Caco-2 (cell line): ENCODE measurements at regions not wholly inside any gene's neighbourhood (a gene's known extent, or its start where the extent isn't known, plus 50 kb on each side); places are given as distances from the start of the nearest gene placed in this dataset.

Experiments used
- BruUV-seq: library from RNA; stranded (reverse); fragments of 400-500 nt; replicated peaks from 2 replicates; lab custom pipeline; 2021; lab: Mats Ljungman, UMichigan
- CTCF ChIA-PET: fragments of 300-600 bp; sonication (Branson Sonifier 250); formaldehyde crosslinking; loops from one replicate; lab custom pipeline; 2022; ENCODE audit warnings: antibody characterized with exemption; lab: Charles Lee
- POLR2A ChIA-PET: fragments of 300-600 bp; sonication (Branson Sonifier 250); formaldehyde crosslinking; loops from one replicate; lab custom pipeline; 2022; ENCODE audit warnings: antibody characterized with exemption; lab: Charles Lee
- DNase-seq, 2 experiments: peaks; one replicate each; pipeline versions ENCODE4 v3.0.0 to v3.0.0-alpha.2; 2020 to 2022
- H3K27me3 ChIP-seq: replicated peaks from 2 replicates; pipeline ENCODE4 v1.6.0; 2011; ENCODE audit warnings: low read length; ENCODE audit not compliant: control insufficient read depth, insufficient read depth
- H3K36me3 ChIP-seq: 2 replicates; pipeline ENCODE4 v1.5.1; 2011; ENCODE audit warnings: low read length; ENCODE audit not compliant: control insufficient read depth, insufficient read depth
- H3K4me1 ChIP-seq: fragments of 250-450 bp; sonication (Bioruptor Pico); 2 replicates; pipeline ENCODE4 v1.5.1; 2020; ENCODE audit warnings: mild to moderate bottlenecking
- H3K4me3 ChIP-seq: 2 replicates; pipeline ENCODE4 v1.5.1; 2011; ENCODE audit warnings: low read depth, mild to moderate bottlenecking, control low read depth, low read length
- H3K9me3 ChIP-seq: fragments of 250-450 bp; sonication (Bioruptor Pico); 2 replicates; pipeline ENCODE4 v1.5.1; 2020; ENCODE audit warnings: mild to moderate bottlenecking, moderate library complexity
- H3K27ac Mint-ChIP-seq: one replicate; pipeline ENCODE4 v1.8.0; 2022; ENCODE audit warnings: mixed read lengths; ENCODE audit not compliant: unreplicated experiment
- H3K27me3 Mint-ChIP-seq: one replicate; pipeline ENCODE4 v1.8.0; 2022; ENCODE audit warnings: mixed read lengths; ENCODE audit not compliant: insufficient read depth, unreplicated experiment
- H3K36me3 Mint-ChIP-seq: one replicate; pipeline ENCODE4 v1.8.0; 2022; ENCODE audit warnings: mild to moderate bottlenecking, mixed read lengths; ENCODE audit not compliant: insufficient read depth, unreplicated experiment
- H3K4me1 Mint-ChIP-seq: one replicate; pipeline ENCODE4 v1.8.0; 2022; ENCODE audit warnings: low read depth, mixed read lengths; ENCODE audit not compliant: unreplicated experiment
- H3K4me3 Mint-ChIP-seq: one replicate; pipeline ENCODE4 v1.8.0; 2022; ENCODE audit warnings: mild to moderate bottlenecking, moderate library complexity, mixed read lengths; ENCODE audit not compliant: unreplicated experiment
- H3K9me3 Mint-ChIP-seq: one replicate; pipeline ENCODE4 v1.8.0; 2022; ENCODE audit warnings: mixed read lengths; ENCODE audit not compliant: unreplicated experiment
- CTCF ChIP-seq, 2 experiments: fragments of 200-600 bp in 1 of 2; IDR thresholded peaks; 1 replicate in 1 of 2; 2 replicates in 1 of 2; pipeline versions ENCODE4 v1.5.1 to v1.8.0; 2011 to 2022; ENCODE audit warnings: antibody characterized with exemption in 1 of 2, control low read depth in 1 of 2, inconsistent platforms in 1 of 2, low read depth in 1 of 2, low read length in 1 of 2, mild to moderate bottlenecking in 1 of 2, moderate library complexity in 1 of 2; ENCODE audit not compliant: insufficient read depth in 1 of 2, severe bottlenecking in 1 of 2, unreplicated experiment in 1 of 2
- intact Hi-C: fragments of 100-400 bp; cut with micrococcal nuclease; formaldehyde crosslinking; loops from one replicate; pipeline ENCODE4 v1.10.0; 2022; ENCODE audit not compliant: unreplicated experiment

DNA sequence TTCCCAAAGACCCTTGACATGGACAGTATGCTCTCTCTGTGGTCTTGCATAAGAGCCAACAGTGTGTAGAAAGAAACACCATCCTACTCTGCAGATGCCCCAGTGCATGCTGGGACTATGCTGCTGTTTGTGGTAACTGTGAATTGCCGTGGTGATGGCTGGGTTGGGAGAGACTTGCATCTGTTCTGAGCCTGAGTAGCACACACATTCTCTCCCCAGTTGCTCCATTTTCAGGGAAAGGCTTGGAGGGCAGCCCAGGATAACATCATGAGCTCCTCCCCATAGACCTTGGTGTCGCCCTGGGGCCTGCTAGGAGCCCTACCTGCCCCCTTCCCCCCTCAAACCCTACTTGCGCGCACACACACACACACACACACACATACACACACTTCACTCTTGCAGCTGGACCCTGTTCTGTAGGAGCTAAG is 120.9 kb upstream of the IPO9 start:
- H3K9me3 Mint-ChIP-seq = no peaks in the 10 kb centered on the region
- CTCF ChIA-PET = interaction anchor here (0.5 to 8.1 kb wide), 3 partner anchors 75 to 355 kb away, joined by 3 to 178 read pairs (median 17); no protein-coding TSS in a partner anchor
- intact Hi-C loops = no loop called here
- H3K27ac Mint-ChIP-seq = no peak overlapping the region
- H3K9me3 ChIP-seq = no peaks in the 10 kb centered on the region
- no peaks in the 10 kb centered on the region for H3K27me3 ChIP-seq
- H3K4me1 Mint-ChIP-seq = no peaks in the 10 kb centered on the region
- H3K4me3 Mint-ChIP-seq = no peak overlapping the region
- H3K36me3 ChIP-seq = no peaks in the 10 kb centered on the region
- no TSS peak for BruUV-seq
- DNase-seq = no peak
- POLR2A ChIA-PET = no interaction called here
- H3K27me3 Mint-ChIP-seq = no peaks in the 10 kb centered on the region
- 0 out of 2 replicates have a peak, but pooled peaks cover 2% of the 10 kb centered on the region for H3K4me1 ChIP-seq
- H3K4me3 ChIP-seq = no peak overlapping the region
- no peaks in the 10 kb centered on the region for H3K36me3 Mint-ChIP-seq
- TF ChIP-seq CTCF (IDR thresholded peaks at IDR 0.05; ENCODE audit: insufficient read depth in 1 of 2, low read depth in 1 of 2, low read length in 1 of 2, severe bottlenecking in 1 of 2, unreplicated experiment in 1 of 2) = no peak

DNA sequence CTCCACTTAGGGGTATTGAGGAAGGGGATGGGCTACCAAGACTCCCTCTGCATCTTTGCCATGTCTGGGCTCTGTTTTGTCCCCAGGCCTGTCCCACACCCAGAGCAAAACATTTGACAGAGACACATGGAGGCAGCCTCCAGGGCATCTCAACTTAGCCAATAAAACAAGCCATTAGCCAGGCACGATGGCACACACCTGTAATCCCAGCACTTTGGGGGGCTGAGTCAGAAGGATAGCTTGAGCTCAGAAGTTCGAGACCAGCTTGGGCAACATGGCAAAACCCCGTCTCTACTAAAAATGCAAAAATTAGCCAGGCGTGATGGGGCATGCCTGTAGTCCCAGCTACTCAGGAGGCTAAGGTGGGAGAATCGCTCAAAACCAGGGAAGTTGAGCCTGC is 120.3 kb upstream of the IPO9 start:
- H3K4me3 ChIP-seq = no peak overlapping the region
- Mint-ChIP-seq H3K36me3 (no peaks in the 10 kb centered on the region), H3K27me3 (no peaks in the 10 kb centered on the region), H3K9me3 (no peaks in the 10 kb centered on the region), H3K4me3 (no peak overlapping the region), H3K27ac (no peak overlapping the region), H3K4me1 (no peaks in the 10 kb centered on the region)
- no peaks in the 10 kb centered on the region for H3K36me3 ChIP-seq
- no peak for DNase-seq
- H3K27me3 ChIP-seq = no peaks in the 10 kb centered on the region
- CTCF ChIA-PET = interaction anchor here (0.7 to 8.1 kb wide), 9 partner anchors 15 to 178 kb away, joined by 3 to 178 read pairs (median 4); no protein-coding TSS in a partner anchor
- H3K9me3 ChIP-seq = no peaks in the 10 kb centered on the region
- BruUV-seq = no TSS peak
- intact Hi-C loops = loop anchor here (1.0 kb wide), 1 partner anchor 85 kb away; no protein-coding TSS in a partner anchor
- POLR2A ChIA-PET = interaction anchor here (0.5 to 0.7 kb wide), 2 partner anchors 12 to 702 kb away, joined by 4 to 8 read pairs; no protein-coding TSS in a partner anchor
- 0 out of 2 replicates have a peak, but pooled peaks cover 8% of the 10 kb centered on the region for H3K4me1 ChIP-seq
- no peak for TF ChIP-seq CTCF (IDR thresholded peaks at IDR 0.05; ENCODE audit: insufficient read depth in 1 of 2, low read depth in 1 of 2, low read length in 1 of 2, severe bottlenecking in 1 of 2, unreplicated experiment in 1 of 2)

DNA sequence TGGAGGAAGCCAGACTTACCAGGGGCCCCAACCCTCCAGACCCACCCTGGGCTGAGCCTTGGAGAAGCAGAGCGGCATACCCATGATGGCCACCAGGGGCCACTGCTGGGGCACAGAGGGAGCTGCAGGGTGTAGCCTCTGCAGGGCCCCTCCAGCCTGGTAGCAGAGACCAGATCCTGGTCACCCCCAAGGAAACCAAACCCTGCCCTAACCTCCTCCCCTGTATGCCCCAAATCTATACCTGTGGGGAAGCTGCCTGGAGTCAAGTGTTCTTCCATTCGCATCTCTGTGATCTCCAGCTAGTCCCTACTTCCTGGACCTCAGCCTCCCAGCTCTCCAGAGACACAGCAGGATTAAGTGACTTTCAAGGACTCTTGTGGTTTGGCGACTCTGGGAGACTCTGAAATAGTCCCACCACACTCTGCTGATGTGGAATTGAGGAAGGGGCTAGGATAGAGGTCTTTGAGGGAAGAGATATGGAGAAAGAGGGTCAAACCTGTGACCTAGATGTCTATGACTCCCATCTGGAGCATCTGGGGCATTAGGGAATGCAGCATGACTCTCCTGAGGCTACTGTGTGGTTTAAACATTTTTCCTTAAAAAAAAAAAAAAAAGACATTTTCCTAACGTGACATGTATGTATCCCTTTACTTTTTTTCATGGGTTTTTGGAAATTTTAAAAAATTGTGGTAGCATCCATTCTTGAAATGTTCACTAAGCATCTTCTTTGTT is 119.2 kb upstream of the IPO9 start:
- CTCF ChIA-PET = interaction anchor here (0.6 to 8.1 kb wide), 22 partner anchors 10 to 291 kb away, joined by 3 to 178 read pairs (median 4); no protein-coding TSS in a partner anchor
- 0 out of 2 replicates have a peak, but pooled peaks cover 8% of the 10 kb centered on the region for H3K4me1 ChIP-seq
- no peaks in the 10 kb centered on the region for H3K9me3 Mint-ChIP-seq
- H3K27me3 ChIP-seq = no peaks in the 10 kb centered on the region
- no peaks in the 10 kb centered on the region for H3K9me3 ChIP-seq
- H3K27ac Mint-ChIP-seq = no peak overlapping the region
- POLR2A ChIA-PET = interaction anchor here (0.6 kb wide), 1 partner anchor 64 kb away, joined by 3 read pairs; no protein-coding TSS in a partner anchor
- no peaks in the 10 kb centered on the region for H3K27me3 Mint-ChIP-seq
- DNase-seq = peak; percentile 64 to 80
- H3K4me3 Mint-ChIP-seq = no peak overlapping the region
- no peaks in the 10 kb centered on the region for H3K36me3 Mint-ChIP-seq
- no peaks in the 10 kb centered on the region for H3K4me1 Mint-ChIP-seq
- BruUV-seq = no TSS peak
- H3K4me3 ChIP-seq = no peak overlapping the region
- TF ChIP-seq CTCF (IDR thresholded peaks at IDR 0.05; ENCODE audit: insufficient read depth in 1 of 2, low read depth in 1 of 2, low read length in 1 of 2, severe bottlenecking in 1 of 2, unreplicated experiment in 1 of 2) = peak; percentile 94 to 95
- no peaks in the 10 kb centered on the region for H3K36me3 ChIP-seq
- intact Hi-C loops = loop anchor here (1.0 kb wide), 1 partner anchor 84 kb away; no protein-coding TSS in a partner anchor
